ENCODE measurements at regions not wholly inside any gene's neighbourhood (a gene's known extent, or its start where the extent isn't known, plus 50 kb on each side); places are given as distances from the start of the nearest gene placed in this dataset.

DNA sequence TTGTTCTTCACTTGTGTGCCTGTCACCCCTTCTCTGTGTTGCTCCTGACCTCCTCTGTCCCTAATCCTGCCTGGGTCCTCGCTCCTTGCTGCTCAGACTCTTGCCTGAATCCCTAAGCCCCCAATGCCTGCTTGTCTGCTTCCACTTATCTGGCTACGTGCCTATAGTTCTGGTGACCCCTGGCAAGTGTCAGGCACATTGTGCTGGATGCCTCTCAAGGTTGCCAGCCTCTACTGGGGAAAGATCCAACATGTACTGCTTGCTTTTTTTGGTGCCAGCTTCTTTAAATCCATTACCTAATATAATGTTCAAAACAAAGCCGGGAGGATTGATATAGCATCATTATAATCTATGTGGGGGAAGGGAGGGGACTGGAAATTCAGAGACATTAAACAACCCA is 448.0 kb upstream of the CCDC196 start:
- Histone ChIP-seq H3K9me3 (ENCODE audit: control insufficient read depth in 2 of 2, low read length in 2 of 2) (peaks cover 0 to 3% of the 10 kb centered on the region in 2 donors), H3K4me3 (ENCODE audit: low read length in 2 of 2) (no peak overlapping the region), H3K4me1 (ENCODE audit: control insufficient read depth, insufficient read depth, low read length) (no peaks in the 10 kb centered on the region), H3K27ac (ENCODE audit: low read length) (no peak overlapping the region), H3K36me3 (ENCODE audit: control insufficient read depth in 2 of 2, insufficient read depth in 2 of 2, low read length in 2 of 2) (no peaks in the 10 kb centered on the region), H3K27me3 (ENCODE audit: control insufficient read depth in 1 of 2, insufficient read depth in 2 of 2, low read length in 2 of 2) (no peaks in the 10 kb centered on the region), H3K9ac (ENCODE audit: low read length in 2 of 2) (no peak overlapping the region)

- Histone ChIP-seq H3K9me3 (ENCODE audit: control insufficient read depth in 2 of 2, low read length in 2 of 2) (peaks cover 0 to 3% of the 10 kb centered on the region in 2 donors), H3K4me3 (ENCODE audit: low read length in 2 of 2) (no peak overlapping the region), H3K4me1 (ENCODE audit: control insufficient read depth, insufficient read depth, low read length) (no peaks in the 10 kb centered on the region), H3K27me3 (ENCODE audit: control insufficient read depth in 1 of 2, insufficient read depth in 2 of 2, low read length in 2 of 2) (no peaks in the 10 kb centered on the region), H3K9ac (ENCODE audit: low read length in 2 of 2) (no peak overlapping the region), H3K27ac (ENCODE audit: low read length) (no peak overlapping the region), H3K36me3 (ENCODE audit: control insufficient read depth in 2 of 2, insufficient read depth in 2 of 2, low read length in 2 of 2) (no peaks in the 10 kb centered on the region)
Measured at GRCh38 chr14:66038618-66039017, 447.6 kb upstream of the CCDC196 start.

- Histone ChIP-seq H3K9ac (ENCODE audit: low read length in 2 of 2) (no peak overlapping the region), H3K9me3 (ENCODE audit: control insufficient read depth in 2 of 2, low read length in 2 of 2) (peaks cover 0 to 3% of the 10 kb centered on the region in 2 donors), H3K4me3 (ENCODE audit: low read length in 2 of 2) (no peak overlapping the region), H3K36me3 (ENCODE audit: control insufficient read depth in 2 of 2, insufficient read depth in 2 of 2, low read length in 2 of 2) (no peaks in the 10 kb centered on the region), H3K27ac (ENCODE audit: low read length) (no peak overlapping the region), H3K4me1 (ENCODE audit: control insufficient read depth, insufficient read depth, low read length) (no peaks in the 10 kb centered on the region), H3K27me3 (ENCODE audit: control insufficient read depth in 1 of 2, insufficient read depth in 2 of 2, low read length in 2 of 2) (no peaks in the 10 kb centered on the region)
Measured at GRCh38 chr14:66039495-66039894, 446.7 kb upstream of the CCDC196 start.

DNA sequence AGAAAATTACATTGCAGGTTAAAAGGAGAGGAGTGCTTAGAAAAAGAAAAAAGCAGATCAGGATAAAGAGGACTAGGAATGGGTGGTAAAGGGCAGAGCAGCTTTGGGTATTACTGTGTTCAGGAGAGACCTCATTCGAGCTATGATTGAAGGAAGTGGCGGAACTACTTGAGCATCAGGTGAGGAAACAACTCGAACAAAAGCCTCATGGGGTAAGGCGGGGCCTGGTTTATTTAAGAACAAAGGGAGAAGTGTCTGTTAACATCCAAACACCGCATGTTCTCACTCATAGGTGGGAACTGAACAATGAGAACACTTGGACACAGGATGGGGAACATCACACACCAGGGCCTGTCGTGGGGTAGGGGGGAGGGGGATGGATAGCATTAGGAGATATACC is 444.6 kb upstream of the CCDC196 start:
- H3K27me3 ChIP-seq (ENCODE audit: control insufficient read depth in 1 of 2, insufficient read depth in 2 of 2, low read length in 2 of 2), result no peaks in the 10 kb centered on the region
- H3K4me1 ChIP-seq (ENCODE audit: control insufficient read depth, insufficient read depth, low read length), result no peaks in the 10 kb centered on the region
- H3K9me3 ChIP-seq (ENCODE audit: control insufficient read depth in 2 of 2, low read length in 2 of 2), result no peaks in the 10 kb centered on the region
- H3K9ac ChIP-seq (ENCODE audit: low read length in 2 of 2), result no peak overlapping the region
- H3K36me3 ChIP-seq (ENCODE audit: control insufficient read depth in 2 of 2, insufficient read depth in 2 of 2, low read length in 2 of 2), result no peaks in the 10 kb centered on the region
- H3K27ac ChIP-seq (ENCODE audit: low read length), result no peak overlapping the region
- H3K4me3 ChIP-seq (ENCODE audit: low read length in 2 of 2), result no peak overlapping the region

- Histone ChIP-seq H3K27ac (ENCODE audit: low read length) (no peak overlapping the region), H3K4me1 (ENCODE audit: control insufficient read depth, insufficient read depth, low read length) (no peaks in the 10 kb centered on the region), H3K9ac (ENCODE audit: low read length in 2 of 2) (no peak overlapping the region), H3K9me3 (ENCODE audit: control insufficient read depth in 2 of 2, low read length in 2 of 2) (no peaks in the 10 kb centered on the region), H3K36me3 (ENCODE audit: control insufficient read depth in 2 of 2, insufficient read depth in 2 of 2, low read length in 2 of 2) (no peaks in the 10 kb centered on the region), H3K27me3 (ENCODE audit: control insufficient read depth in 1 of 2, insufficient read depth in 2 of 2, low read length in 2 of 2) (no peaks in the 10 kb centered on the region), H3K4me3 (ENCODE audit: low read length in 2 of 2) (no peak overlapping the region)
Measured at GRCh38 chr14:66043921-66044320, 442.2 kb upstream of the CCDC196 start.

DNA sequence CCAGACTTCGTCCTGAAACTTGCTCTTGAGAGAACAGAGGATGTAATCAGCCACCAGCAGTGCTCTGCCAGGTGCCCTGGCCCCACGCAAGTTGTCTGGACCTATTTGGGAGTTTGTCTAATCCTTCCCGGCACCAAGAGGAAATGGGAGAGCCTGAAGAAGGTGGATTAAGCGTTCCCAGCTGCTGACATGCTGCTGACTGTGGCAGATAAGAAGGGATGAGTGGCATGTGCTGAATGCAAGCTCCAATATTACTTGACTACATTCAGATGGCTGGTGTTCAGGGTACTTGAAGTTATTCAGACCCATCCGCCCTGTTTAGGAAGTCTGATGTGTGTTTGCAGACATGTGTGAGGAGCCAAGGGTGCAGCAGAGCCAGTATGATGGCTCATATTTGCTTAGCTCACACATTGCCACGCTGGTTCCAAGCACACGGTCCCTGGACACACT is 440.6 kb upstream of the CCDC196 start:
- H3K4me1 ChIP-seq (ENCODE audit: control insufficient read depth, insufficient read depth, low read length), result no peaks in the 10 kb centered on the region
- no peak overlapping the region for H3K9ac ChIP-seq (ENCODE audit: low read length in 2 of 2)
- no peak overlapping the region for H3K4me3 ChIP-seq (ENCODE audit: low read length in 2 of 2)
- H3K27me3 ChIP-seq (ENCODE audit: control insufficient read depth in 1 of 2, insufficient read depth in 2 of 2, low read length in 2 of 2), result no peaks in the 10 kb centered on the region
- no peaks in the 10 kb centered on the region for H3K9me3 ChIP-seq (ENCODE audit: control insufficient read depth in 2 of 2, low read length in 2 of 2)
- H3K36me3 ChIP-seq (ENCODE audit: control insufficient read depth in 2 of 2, insufficient read depth in 2 of 2, low read length in 2 of 2), result no peaks in the 10 kb centered on the region
- H3K27ac ChIP-seq (ENCODE audit: low read length), result no peak overlapping the region

GRCh38 chr14:66046035-66046434 is 440.1 kb upstream of the CCDC196 start:
- H3K27ac ChIP-seq (ENCODE audit: low read length), result no peak overlapping the region
- no peaks in the 10 kb centered on the region for H3K4me1 ChIP-seq (ENCODE audit: control insufficient read depth, insufficient read depth, low read length)
- H3K9ac ChIP-seq (ENCODE audit: low read length in 2 of 2), result no peak overlapping the region
- no peak overlapping the region for H3K4me3 ChIP-seq (ENCODE audit: low read length in 2 of 2)
- H3K36me3 ChIP-seq (ENCODE audit: control insufficient read depth in 2 of 2, insufficient read depth in 2 of 2, low read length in 2 of 2), result no peaks in the 10 kb centered on the region
- no peaks in the 10 kb centered on the region for H3K9me3 ChIP-seq (ENCODE audit: control insufficient read depth in 2 of 2, low read length in 2 of 2)
- H3K27me3 ChIP-seq (ENCODE audit: control insufficient read depth in 1 of 2, insufficient read depth in 2 of 2, low read length in 2 of 2), result no peaks in the 10 kb centered on the region

DNA sequence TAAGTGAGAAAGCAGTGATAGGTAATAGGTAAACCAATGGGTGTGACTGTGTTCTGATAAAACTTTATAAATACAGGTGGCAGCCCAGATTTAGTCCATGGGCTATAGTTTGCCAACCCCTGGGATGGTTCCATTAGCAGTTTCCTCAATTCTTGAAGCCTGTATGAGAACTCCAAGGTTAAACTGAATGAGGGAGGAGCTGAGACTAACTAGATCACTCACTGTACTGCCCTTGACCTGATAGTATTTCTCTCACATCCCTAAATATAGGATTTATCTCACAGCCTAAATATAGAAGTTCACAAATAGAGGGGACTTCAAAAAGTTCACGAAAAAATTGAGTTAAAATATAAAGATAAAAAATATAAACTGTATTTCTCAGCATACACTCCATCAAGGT is 439.6 kb upstream of the CCDC196 start:
- no peaks in the 10 kb centered on the region for H3K4me1 ChIP-seq (ENCODE audit: control insufficient read depth, insufficient read depth, low read length)
- no peaks in the 10 kb centered on the region for H3K36me3 ChIP-seq (ENCODE audit: control insufficient read depth in 2 of 2, insufficient read depth in 2 of 2, low read length in 2 of 2)
- H3K27ac ChIP-seq (ENCODE audit: low read length), result no peak overlapping the region
- no peak overlapping the region for H3K9ac ChIP-seq (ENCODE audit: low read length in 2 of 2)
- H3K4me3 ChIP-seq (ENCODE audit: low read length in 2 of 2), result no peak overlapping the region
- no peaks in the 10 kb centered on the region for H3K9me3 ChIP-seq (ENCODE audit: control insufficient read depth in 2 of 2, low read length in 2 of 2)
- H3K27me3 ChIP-seq (ENCODE audit: control insufficient read depth in 1 of 2, insufficient read depth in 2 of 2, low read length in 2 of 2), result no peaks in the 10 kb centered on the region

GRCh38 chr14:66056268-66056907 is 429.8 kb upstream of the CCDC196 start:
- H3K4me1 ChIP-seq (ENCODE audit: control insufficient read depth, insufficient read depth, low read length), result no peaks in the 10 kb centered on the region
- no peak overlapping the region for H3K4me3 ChIP-seq (ENCODE audit: low read length in 2 of 2)
- H3K27ac ChIP-seq (ENCODE audit: low read length), result no peak overlapping the region
- H3K9ac ChIP-seq (ENCODE audit: low read length in 2 of 2), result no peak overlapping the region
- H3K27me3 ChIP-seq (ENCODE audit: control insufficient read depth in 1 of 2, insufficient read depth in 2 of 2, low read length in 2 of 2), result no peaks in the 10 kb centered on the region
- no peaks in the 10 kb centered on the region for H3K9me3 ChIP-seq (ENCODE audit: control insufficient read depth in 2 of 2, low read length in 2 of 2)
- no peaks in the 10 kb centered on the region for H3K36me3 ChIP-seq (ENCODE audit: control insufficient read depth in 2 of 2, insufficient read depth in 2 of 2, low read length in 2 of 2)

DNA sequence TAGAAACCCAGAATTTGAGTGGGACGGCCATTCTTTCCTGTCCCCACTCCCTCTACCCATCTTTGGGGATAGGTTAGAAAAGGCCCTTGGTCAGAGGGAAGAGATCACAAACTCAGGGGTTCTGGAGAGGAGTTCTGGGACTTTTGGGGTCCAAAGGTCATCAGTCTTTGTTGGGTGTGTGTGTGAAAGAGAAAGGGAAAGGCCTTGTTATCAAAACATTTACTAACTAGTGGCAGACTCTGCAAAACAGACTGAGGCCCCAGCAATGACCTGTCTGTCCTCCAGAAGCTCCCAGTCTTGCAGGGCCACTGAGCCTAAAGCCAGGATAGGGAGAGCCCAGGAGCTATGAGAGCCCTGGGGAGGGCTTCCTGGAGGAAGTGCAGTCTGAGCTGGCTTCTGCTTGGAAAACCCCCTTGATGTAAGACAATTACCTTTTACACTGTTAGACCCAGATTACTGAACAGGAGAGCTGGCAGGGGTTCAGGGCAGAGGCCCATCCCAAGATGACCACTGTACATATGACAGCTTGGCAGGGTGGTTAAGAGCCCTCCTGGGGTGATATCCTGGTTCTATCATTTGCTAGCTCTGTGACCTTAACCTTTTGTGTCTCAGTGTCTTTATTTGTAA is 429.1 kb upstream of the CCDC196 start:
- Histone ChIP-seq H3K4me3 (ENCODE audit: low read length in 2 of 2) (no peak overlapping the region), H3K9ac (ENCODE audit: low read length in 2 of 2) (no peak overlapping the region), H3K4me1 (ENCODE audit: control insufficient read depth, insufficient read depth, low read length) (no peaks in the 10 kb centered on the region), H3K36me3 (ENCODE audit: control insufficient read depth in 2 of 2, insufficient read depth in 2 of 2, low read length in 2 of 2) (no peaks in the 10 kb centered on the region), H3K27ac (ENCODE audit: low read length) (no peak overlapping the region), H3K27me3 (ENCODE audit: control insufficient read depth in 1 of 2, insufficient read depth in 2 of 2, low read length in 2 of 2) (no peaks in the 10 kb centered on the region), H3K9me3 (ENCODE audit: control insufficient read depth in 2 of 2, low read length in 2 of 2) (no peaks in the 10 kb centered on the region)

GRCh38 chr14:66065188-66065587 is 421.0 kb upstream of the CCDC196 start:
- Histone ChIP-seq H3K27me3 (ENCODE audit: control insufficient read depth in 1 of 2, insufficient read depth in 2 of 2, low read length in 2 of 2) (no peaks in the 10 kb centered on the region), H3K27ac (ENCODE audit: low read length) (no peak overlapping the region), H3K4me3 (ENCODE audit: low read length in 2 of 2) (no peak overlapping the region), H3K36me3 (ENCODE audit: control insufficient read depth in 2 of 2, insufficient read depth in 2 of 2, low read length in 2 of 2) (no peaks in the 10 kb centered on the region), H3K4me1 (ENCODE audit: control insufficient read depth, insufficient read depth, low read length) (no peaks in the 10 kb centered on the region), H3K9me3 (ENCODE audit: control insufficient read depth in 2 of 2, low read length in 2 of 2) (no peaks in the 10 kb centered on the region), H3K9ac (ENCODE audit: low read length in 2 of 2) (no peak overlapping the region)
